Glutamatergic neuron (in vitro differentiated cells): ENCODE measurements at regions not wholly inside any gene's neighbourhood (a gene's known extent, or its start where the extent isn't known, plus 50 kb on each side); places are given as distances from the start of the nearest gene placed in this dataset.

ENCODE experiments used
- DNase-seq: peaks from one replicate; pipeline ENCODE4 v3.0.0; 2022
- H3K27ac Mint-ChIP-seq: one replicate; pipeline ENCODE4 v1.8.0; 2020; ENCODE audit warnings: mild to moderate bottlenecking, mixed read lengths, inconsistent platforms; ENCODE audit not compliant: unreplicated experiment
- H3K27me3 Mint-ChIP-seq: one replicate; pipeline ENCODE4 v1.8.0; 2020; ENCODE audit warnings: mild to moderate bottlenecking, moderate library complexity, mixed read lengths, inconsistent platforms; ENCODE audit not compliant: unreplicated experiment
- H3K36me3 Mint-ChIP-seq: one replicate; pipeline ENCODE4 v1.8.0; 2020; ENCODE audit warnings: mild to moderate bottlenecking, mixed read lengths, inconsistent platforms; ENCODE audit not compliant: unreplicated experiment
- H3K4me1 Mint-ChIP-seq: one replicate; pipeline ENCODE4 v1.8.0; 2020; ENCODE audit warnings: mild to moderate bottlenecking, low read depth, mixed read lengths, inconsistent platforms; ENCODE audit not compliant: unreplicated experiment
- H3K4me3 Mint-ChIP-seq: one replicate; pipeline ENCODE4 v1.8.0; 2020; ENCODE audit warnings: mild to moderate bottlenecking, mixed read lengths, inconsistent platforms; ENCODE audit not compliant: unreplicated experiment
- H3K9me3 Mint-ChIP-seq: one replicate; pipeline ENCODE4 v1.8.0; 2020; ENCODE audit warnings: mild to moderate bottlenecking, moderate library complexity, mixed read lengths, inconsistent platforms; ENCODE audit not compliant: unreplicated experiment
- CTCF ChIP-seq: fragments of 200-600 bp; sonication (generic); IDR thresholded peaks from one replicate; pipeline ENCODE4 v1.5.0; 2021; ENCODE audit not compliant: partially characterized antibody, unreplicated experiment

DNA sequence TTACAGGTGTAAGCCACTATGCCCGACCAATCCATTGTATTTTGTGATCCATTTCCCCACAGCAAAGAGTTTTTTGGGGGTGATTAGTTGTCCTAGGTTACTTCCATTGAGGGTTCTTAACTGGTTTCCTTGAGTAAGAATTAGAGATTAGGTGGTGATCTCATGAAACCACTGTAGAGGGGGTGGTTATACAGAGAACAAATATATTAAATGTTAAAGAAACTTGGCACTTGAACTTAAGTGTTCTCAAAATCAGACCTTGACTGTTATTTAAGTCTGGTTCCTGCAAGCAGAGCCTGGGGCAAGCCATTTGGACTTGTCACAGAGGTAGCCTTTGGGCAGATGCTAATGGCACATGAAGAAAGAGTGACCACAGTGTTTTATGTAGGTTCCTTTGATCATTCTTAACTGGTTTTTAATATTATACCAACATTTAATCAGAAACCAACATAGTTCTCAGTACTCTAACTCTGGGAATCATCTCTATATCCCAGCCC, 288.5 kb downstream of the SOX4 start:
- no peak for DNase-seq
- no peaks in the 10 kb centered on the region for H3K36me3 Mint-ChIP-seq
- H3K27me3 Mint-ChIP-seq = peaks cover 4% of the 10 kb centered on the region
- H3K27ac Mint-ChIP-seq = no peak overlapping the region
- peaks cover 5% of the 10 kb centered on the region for H3K9me3 Mint-ChIP-seq
- peaks cover 16% of the 10 kb centered on the region for H3K4me1 Mint-ChIP-seq
- H3K4me3 Mint-ChIP-seq = no peak overlapping the region
- TF ChIP-seq CTCF = no peak

GRCh38 chr6:21883595-21884328, 290.2 kb downstream of the SOX4 start:
- no peak for DNase-seq
- H3K4me3 Mint-ChIP-seq = no peak overlapping the region
- H3K4me1 Mint-ChIP-seq = peaks cover 17% of the 10 kb centered on the region
- peaks cover 4% of the 10 kb centered on the region for H3K27me3 Mint-ChIP-seq
- H3K9me3 Mint-ChIP-seq = peaks cover 5% of the 10 kb centered on the region
- no peaks in the 10 kb centered on the region for H3K36me3 Mint-ChIP-seq
- no peak for TF ChIP-seq CTCF
- H3K27ac Mint-ChIP-seq = peak overlapping the region; percentile 6

DNA sequence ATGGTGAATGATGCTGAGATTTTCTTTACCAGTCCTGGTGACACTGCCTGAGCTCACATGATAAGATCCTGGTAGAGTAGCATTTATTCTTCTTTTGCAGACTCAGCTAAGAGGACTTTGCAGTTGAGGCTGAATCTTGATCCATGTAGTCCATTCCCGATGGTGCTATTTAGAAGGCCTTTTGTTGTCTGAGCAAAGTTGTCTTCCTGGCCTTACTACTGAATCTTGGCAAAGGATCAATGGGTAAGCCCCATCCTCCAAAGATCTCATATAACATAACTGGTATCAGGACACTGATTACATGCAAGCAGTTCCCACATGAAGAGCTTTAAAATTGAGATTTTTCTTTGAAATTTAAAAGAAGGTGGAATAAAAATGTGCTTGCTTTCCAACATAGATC, 291.6 kb downstream of the SOX4 start:
- Mint-ChIP-seq H3K27ac (no peak overlapping the region), H3K4me1 (peaks cover 18% of the 10 kb centered on the region), H3K36me3 (no peaks in the 10 kb centered on the region), H3K4me3 (no peak overlapping the region), H3K9me3 (peaks cover 3% of the 10 kb centered on the region), H3K27me3 (peaks cover 4% of the 10 kb centered on the region)
- no peak for TF ChIP-seq CTCF
- no peak for DNase-seq

- no peak for TF ChIP-seq CTCF
- H3K4me1 Mint-ChIP-seq = peaks cover 18% of the 10 kb centered on the region
- no peaks in the 10 kb centered on the region for H3K36me3 Mint-ChIP-seq
- peaks cover 5% of the 10 kb centered on the region for H3K27me3 Mint-ChIP-seq
- DNase-seq = peak; percentile 92
- H3K4me3 Mint-ChIP-seq = no peak overlapping the region
- peaks cover 3% of the 10 kb centered on the region for H3K9me3 Mint-ChIP-seq
- H3K27ac Mint-ChIP-seq = no peak overlapping the region
Observed at GRCh38 chr6:21885532-21886114, 292.1 kb downstream of the SOX4 start.

DNA sequence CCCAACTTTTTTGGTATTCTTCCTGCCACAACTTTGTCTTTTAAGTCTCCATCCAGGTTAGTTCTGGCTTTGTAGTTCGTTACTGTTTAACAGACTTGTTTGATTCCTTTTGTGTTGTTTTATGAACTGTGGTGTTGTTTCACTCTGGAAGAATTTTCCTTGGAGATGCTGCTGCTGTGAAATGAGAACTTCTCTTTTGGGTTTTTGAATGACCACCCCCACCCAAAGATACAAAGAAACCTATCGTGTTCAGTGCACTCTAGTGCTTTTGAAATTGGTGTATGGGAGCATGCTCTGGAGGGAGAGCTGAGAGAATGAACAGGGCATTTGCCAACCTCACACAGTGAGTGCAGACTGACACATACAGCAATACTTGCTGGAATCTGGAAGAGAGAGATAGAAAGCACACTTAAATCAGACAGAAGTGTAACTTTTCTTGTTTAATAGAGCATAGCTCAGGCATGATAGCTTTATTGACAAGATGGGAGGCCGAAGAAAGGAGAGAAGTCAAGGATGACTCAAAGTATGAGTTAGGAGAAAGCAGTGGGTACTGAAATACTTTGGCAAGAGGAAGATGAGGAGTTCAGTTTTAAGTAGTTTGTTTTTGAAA, 293.1 kb downstream of the SOX4 start:
- no peak overlapping the region for H3K27ac Mint-ChIP-seq
- peaks cover 3% of the 10 kb centered on the region for H3K9me3 Mint-ChIP-seq
- no peaks in the 10 kb centered on the region for H3K36me3 Mint-ChIP-seq
- H3K4me1 Mint-ChIP-seq = peaks cover 18% of the 10 kb centered on the region
- peaks cover 4% of the 10 kb centered on the region for H3K27me3 Mint-ChIP-seq
- TF ChIP-seq CTCF = no peak
- no peak for DNase-seq
- H3K4me3 Mint-ChIP-seq = no peak overlapping the region
